ENCODE measurements at regions not wholly inside any gene's neighbourhood (a gene's known extent, or its start where the extent isn't known, plus 50 kb on each side); places are given as distances from the start of the nearest gene placed in this dataset.

GRCh38 chr1:187417520-187417919 is 588.8 kb downstream of the PLA2G4A start:
- ATAC-seq = no peak
- TF ChIP-seq CREB5 (CRISPR knock-in tag; IDR thresholded peaks at IDR 0.05; ENCODE audit: low read depth) (no peak), ZFP30 (CRISPR knock-in tag; IDR thresholded peaks at IDR 0.05) (no peak), RARB (CRISPR knock-in tag; IDR thresholded peaks at IDR 0.05) (no peak), ZNF8 (CRISPR knock-in tag; IDR thresholded peaks at IDR 0.05) (no peak)

- TF ChIP-seq BACH2 (CRISPR knock-in tag; IDR thresholded peaks at IDR 0.05; ENCODE audit: borderline replicate concordance) (no peak), POU6F1 (CRISPR knock-in tag; IDR thresholded peaks at IDR 0.05; ENCODE audit: borderline replicate concordance, low read depth) (no peak), ZNF70 (CRISPR knock-in tag; IDR thresholded peaks at IDR 0.05) (no peak), CSDC2 (CRISPR knock-in tag; IDR thresholded peaks at IDR 0.05) (no peak), ZNF565 (CRISPR knock-in tag; conservative IDR thresholded peaks at IDR 0.05; ENCODE audit: low read depth) (no peak), GLIS3 (CRISPR knock-in tag; IDR thresholded peaks at IDR 0.05) (no peak), OSR1 (CRISPR knock-in tag; IDR thresholded peaks at IDR 0.05) (no peak)
- ATAC-seq = peak; percentile 64
These were observed 604.8 kb downstream of the PLA2G4A start for GRCh38 chr1:187433598-187433997.

- no peak for TF ChIP-seq PATZ1 (CRISPR knock-in tag; IDR thresholded peaks at IDR 0.05; ENCODE audit: borderline replicate concordance)
- ATAC-seq = no peak
These were observed 613.9 kb downstream of the PLA2G4A start for GRCh38 chr1:187442603-187443002.

GRCh38 chr1:187443939-187444338 is 615.2 kb downstream of the PLA2G4A start:
- no peak for ATAC-seq
- TF ChIP-seq RARB (CRISPR knock-in tag; IDR thresholded peaks at IDR 0.05) (no peak), ZFP30 (CRISPR knock-in tag; IDR thresholded peaks at IDR 0.05) (no peak), CSRNP3 (CRISPR knock-in tag; IDR thresholded peaks at IDR 0.05) (no peak), ARNTL (CRISPR knock-in tag; IDR thresholded peaks at IDR 0.05; ENCODE audit: borderline replicate concordance, low read depth) (no peak), ISL1 (CRISPR knock-in tag; IDR thresholded peaks at IDR 0.05) (no peak), PATZ1 (CRISPR knock-in tag; IDR thresholded peaks at IDR 0.05; ENCODE audit: borderline replicate concordance) (no peak), POU6F1 (CRISPR knock-in tag; IDR thresholded peaks at IDR 0.05; ENCODE audit: borderline replicate concordance, low read depth) (no peak), GLIS3 (CRISPR knock-in tag; IDR thresholded peaks at IDR 0.05) (no peak), CSDC2 (CRISPR knock-in tag; IDR thresholded peaks at IDR 0.05) (no peak), ESRRG (CRISPR knock-in tag; IDR thresholded peaks at IDR 0.05) (no peak), TCF4 (CRISPR knock-in tag; IDR thresholded peaks at IDR 0.05; ENCODE audit: borderline replicate concordance) (no peak)

Data from SK-N-SH treated with all-trans-retinoic acid at 6 μM for 48 hours (cell line).